Esophagus muscularis mucosa (tissue), 4 donors: ENCODE measurements at regions not wholly inside any gene's neighbourhood (a gene's known extent, or its start where the extent isn't known, plus 50 kb on each side); places are given as distances from the start of the nearest gene placed in this dataset.

Experiments used
- DNase-seq: peaks from one replicate; pipeline ENCODE4 v3.0.0-alpha.2; 2017; ENCODE audit errors: extremely low spot score
- H3K27ac ChIP-seq, 4 donors: fragments of 200-600 bp; sonication (generic); replicated peaks in 1 of 4; 1 replicate in 3 of 4; 2 replicates in 1 of 4; pipeline ENCODE4 v1.5.1; 2016 to 2019; ENCODE audit warnings: mild to moderate bottlenecking in 1 of 4
- H3K27me3 ChIP-seq, 4 donors: fragments of 200-600 bp; sonication (generic); one replicate each; pipeline versions ENCODE4 v1.5.1 to v1.6.0; 2016 to 2019
- H3K36me3 ChIP-seq, 4 donors: fragments of 200-600 bp; sonication (generic); one replicate each; pipeline ENCODE4 v1.5.1; 2016 to 2019
- H3K4me1 ChIP-seq, 4 donors: fragments of 200-600 bp; sonication (generic); one replicate each; pipeline ENCODE4 v1.5.1; 2016 to 2019
- H3K4me3 ChIP-seq, 4 donors: fragments of 200-600 bp; sonication (generic); 1 replicate in 2 of 4; 2 replicates in 2 of 4; pipeline ENCODE4 v1.5.1; 2016 to 2019; ENCODE audit warnings: mild to moderate bottlenecking in 4 of 4, moderate library complexity in 1 of 4
- H3K9me3 ChIP-seq, 4 donors: fragments of 200-600 bp; sonication (generic); 1 replicate in 3 of 4; 2 replicates in 1 of 4; pipeline ENCODE4 v1.5.1; 2016 to 2019
- EP300 ChIP-seq: sonication (generic); formaldehyde crosslinking; IDR thresholded peaks from one replicate; pipeline ENCODE4 v1.6.1; 2017; ENCODE audit warnings: antibody characterized with exemption
- POLR2A ChIP-seq: fragments of 450-650 bp; IDR thresholded peaks from one replicate; pipeline ENCODE4 v1.6.1; 2017; ENCODE audit warnings: antibody characterized with exemption, moderate library complexity, mild to moderate bottlenecking, low read depth
- POLR2AphosphoS5 ChIP-seq, 2 donors: sonication (generic); formaldehyde crosslinking; IDR thresholded peaks; one replicate each; pipeline ENCODE4 v1.6.1; 2017; ENCODE audit warnings: antibody characterized with exemption in 2 of 2
- WGBS: methylation state at CpG from one replicate; pipeline ENCODE4 v1.1.5; 2018; 5-methylcytosine and 5-hydroxymethylcytosine counted together
- intact Hi-C: fragments of 100-400 bp; cut with DNase I; formaldehyde crosslinking; loops from one replicate; pipeline ENCODE4 v1.15.1; 2023
- TF ChIP-seq, protein P1 (sequence below), 3 experiments: fragments of 200-600 bp in 2 of 3; fragments of 450-650 bp in 1 of 3; sonication (generic) in 2 of 3; IDR thresholded peaks; one replicate each; pipeline ENCODE4 v1.5.1; 2017 to 2019; ENCODE audit warnings: antibody characterized with exemption in 3 of 3, mild to moderate bottlenecking in 2 of 3, moderate library complexity in 1 of 3

- Histone ChIP-seq H3K9me3 (peaks cover 0 to 2% (median 0%) of the 10 kb centered on the region in 4 donors), H3K36me3 (no peaks in the 10 kb centered on the region), H3K4me1 (no peaks in the 10 kb centered on the region), H3K4me3 (no peak overlapping the region), H3K27ac (no peak overlapping the region), H3K27me3 (peaks cover 0 to 57% (median 0%) of the 10 kb centered on the region in 4 donors)
- WGBS = 72% methylated on average over 6 of the region's 6 CpGs
- intact Hi-C loops = no loop called here
- TF ChIP-seq POLR2A (no peak), EP300 (no peak), POLR2AphosphoS5 (IDR thresholded peaks at IDR 0.05) (no peak)
- TF ChIP-seq, protein P1, sequence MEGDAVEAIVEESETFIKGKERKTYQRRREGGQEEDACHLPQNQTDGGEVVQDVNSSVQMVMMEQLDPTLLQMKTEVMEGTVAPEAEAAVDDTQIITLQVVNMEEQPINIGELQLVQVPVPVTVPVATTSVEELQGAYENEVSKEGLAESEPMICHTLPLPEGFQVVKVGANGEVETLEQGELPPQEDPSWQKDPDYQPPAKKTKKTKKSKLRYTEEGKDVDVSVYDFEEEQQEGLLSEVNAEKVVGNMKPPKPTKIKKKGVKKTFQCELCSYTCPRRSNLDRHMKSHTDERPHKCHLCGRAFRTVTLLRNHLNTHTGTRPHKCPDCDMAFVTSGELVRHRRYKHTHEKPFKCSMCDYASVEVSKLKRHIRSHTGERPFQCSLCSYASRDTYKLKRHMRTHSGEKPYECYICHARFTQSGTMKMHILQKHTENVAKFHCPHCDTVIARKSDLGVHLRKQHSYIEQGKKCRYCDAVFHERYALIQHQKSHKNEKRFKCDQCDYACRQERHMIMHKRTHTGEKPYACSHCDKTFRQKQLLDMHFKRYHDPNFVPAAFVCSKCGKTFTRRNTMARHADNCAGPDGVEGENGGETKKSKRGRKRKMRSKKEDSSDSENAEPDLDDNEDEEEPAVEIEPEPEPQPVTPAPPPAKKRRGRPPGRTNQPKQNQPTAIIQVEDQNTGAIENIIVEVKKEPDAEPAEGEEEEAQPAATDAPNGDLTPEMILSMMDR (IDR thresholded peaks at IDR 0.05) = no peak
- no peak for DNase-seq
These were observed 607.1 kb downstream of the TBC1D22A start for GRCh38 chr22:47369431-47370015.

DNA sequence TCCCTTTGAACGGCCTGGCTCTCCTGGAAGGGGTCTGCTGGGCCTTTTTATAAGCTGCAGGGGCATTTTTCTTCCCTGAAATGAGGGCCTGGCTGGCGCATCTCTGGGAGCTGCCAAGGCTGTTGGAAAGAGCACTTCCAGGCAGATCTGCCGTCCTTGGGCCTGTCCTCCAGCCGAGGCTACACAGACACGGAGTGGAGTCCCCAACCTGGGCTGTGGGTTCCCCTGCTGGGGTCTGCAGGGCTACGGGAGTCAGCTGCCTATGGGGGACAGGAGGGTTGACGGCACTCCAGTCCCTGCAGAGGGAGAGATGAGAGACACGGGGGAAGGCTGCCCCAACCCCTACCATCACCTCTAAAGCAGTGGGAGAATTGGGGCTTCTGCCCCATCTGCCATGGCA lies 606.6 kb downstream of the TBC1D22A start:
- H3K36me3 ChIP-seq = no peaks in the 10 kb centered on the region
- H3K9me3 ChIP-seq = peaks cover 0 to 7% (median 0%) of the 10 kb centered on the region in 4 donors
- H3K4me1 ChIP-seq = no peaks in the 10 kb centered on the region
- TF ChIP-seq POLR2AphosphoS5 (IDR thresholded peaks at IDR 0.05) = no peak
- no peak for TF ChIP-seq POLR2A
- TF ChIP-seq EP300 = no peak
- TF ChIP-seq, protein P1 (IDR thresholded peaks at IDR 0.05) = no peak
- H3K27me3 ChIP-seq = peaks cover 0 to 52% (median 0%) of the 10 kb centered on the region in 4 donors
- no peak for DNase-seq
- no peak overlapping the region for H3K27ac ChIP-seq
- 53% methylated on average over 4 of the region's 8 CpGs for WGBS
- no peak overlapping the region for H3K4me3 ChIP-seq
- intact Hi-C loops = no loop called here

GRCh38 chr22:47367993-47368945 lies 605.8 kb downstream of the TBC1D22A start:
- intact Hi-C loops = no loop called here
- Histone ChIP-seq H3K9me3 (peaks cover 0 to 11% (median 0%) of the 10 kb centered on the region in 4 donors), H3K36me3 (no peaks in the 10 kb centered on the region), H3K4me3 (no peak overlapping the region), H3K4me1 (no peaks in the 10 kb centered on the region), H3K27ac (no peak overlapping the region), H3K27me3 (peaks cover 0 to 45% (median 0%) of the 10 kb centered on the region in 4 donors)
- no peak for DNase-seq
- TF ChIP-seq EP300 = no peak
- no peak for TF ChIP-seq POLR2AphosphoS5 (IDR thresholded peaks at IDR 0.05)
- TF ChIP-seq POLR2A = no peak
- 81% methylated on average over 17 of the region's 21 CpGs for WGBS

DNA sequence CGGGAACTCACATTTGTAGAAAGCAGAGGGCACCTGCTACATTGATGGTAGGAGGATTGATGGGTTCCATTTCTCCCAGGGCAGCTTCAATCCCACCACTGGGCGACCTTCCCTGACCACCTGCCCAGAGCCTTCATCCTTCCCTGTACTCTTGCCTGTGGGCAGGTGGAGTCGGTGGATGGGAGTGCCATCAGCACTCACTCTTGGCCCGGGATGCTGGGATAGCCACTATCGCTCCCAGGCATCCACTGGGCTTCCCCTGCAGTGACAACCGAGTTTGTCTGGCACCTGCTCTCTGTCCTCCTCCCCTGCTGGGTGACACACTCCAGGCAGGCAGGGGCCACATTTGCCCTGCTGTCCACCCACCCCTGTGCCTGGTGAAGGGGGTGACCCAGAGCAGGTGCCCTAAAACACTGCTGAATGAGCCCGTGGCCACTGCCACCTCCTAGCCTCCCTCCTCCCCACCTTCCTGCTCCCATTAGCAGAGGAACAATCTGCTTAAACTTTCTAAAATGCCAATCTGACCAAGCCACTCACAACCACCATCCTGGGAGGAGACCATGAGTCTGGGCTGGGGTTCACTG lies 604.7 kb downstream of the TBC1D22A start:
- WGBS = 78% methylated on average over 7 of the region's 7 CpGs
- intact Hi-C loops = no loop called here

GRCh38 chr22:47366026-47366767 lies 603.7 kb downstream of the TBC1D22A start:
- H3K4me3 ChIP-seq = no peak overlapping the region
- no peak overlapping the region for H3K27ac ChIP-seq
- peaks cover 0 to 32% (median 0%) of the 10 kb centered on the region in 4 donors for H3K27me3 ChIP-seq
- no peaks in the 10 kb centered on the region for H3K4me1 ChIP-seq
- TF ChIP-seq POLR2AphosphoS5 (IDR thresholded peaks at IDR 0.05) = no peak
- TF ChIP-seq EP300 = no peak
- TF ChIP-seq POLR2A = no peak
- TF ChIP-seq, protein P1 (IDR thresholded peaks at IDR 0.05) = no peak
- peaks cover 0 to 25% (median 15%) of the 10 kb centered on the region in 4 donors for H3K9me3 ChIP-seq
- WGBS = 74% methylated on average over 17 of the region's 17 CpGs
- no peak for DNase-seq
- intact Hi-C loops = no loop called here
- no peaks in the 10 kb centered on the region for H3K36me3 ChIP-seq

More for the DNA sequence above, 604.7 kb downstream of the TBC1D22A start:
- Histone ChIP-seq H3K4me3 (no peak overlapping the region), H3K27ac (no peak overlapping the region), H3K9me3 (peaks cover 0 to 15% (median 7%) of the 10 kb centered on the region in 4 donors), H3K27me3 (peaks cover 0 to 36% (median 0%) of the 10 kb centered on the region in 4 donors), H3K4me1 (no peaks in the 10 kb centered on the region), H3K36me3 (no peaks in the 10 kb centered on the region)
- no peak for DNase-seq
- TF ChIP-seq POLR2AphosphoS5 (IDR thresholded peaks at IDR 0.05) = no peak
